NT2/D1 (cell line): ENCODE measurements at regions not wholly inside any gene's neighbourhood (a gene's known extent, or its start where the extent isn't known, plus 50 kb on each side); places are given as distances from the start of the nearest gene placed in this dataset.

Experiments
- DNase-seq: peaks from one replicate; pipeline ENCODE4 v3.0.0-alpha.2; 2011; ENCODE audit warnings: low read depth, low spot score
- H3K27me3 ChIP-seq: 2 replicates; pipeline ENCODE4 v1.6.0; 2011; ENCODE audit warnings: mild to moderate bottlenecking; ENCODE audit not compliant: insufficient read length, insufficient read depth
- H3K36me3 ChIP-seq: 2 replicates; pipeline ENCODE4 v1.6.1; 2011; ENCODE audit warnings: mild to moderate bottlenecking, low read length, mixed read lengths; ENCODE audit not compliant: insufficient read depth, insufficient read length
- H3K4me1 ChIP-seq: 2 replicates; pipeline ENCODE4 v1.5.1; 2011; ENCODE audit not compliant: insufficient read depth, insufficient read length
- H3K4me3 ChIP-seq: 2 replicates; pipeline ENCODE4 v1.5.1; 2011; ENCODE audit warnings: low read depth; ENCODE audit not compliant: insufficient read length
- H3K9ac ChIP-seq: 2 replicates; pipeline ENCODE4 v1.6.0; 2011; ENCODE audit warnings: low read depth; ENCODE audit not compliant: insufficient read length
- H3K9me3 ChIP-seq: 2 replicates; pipeline ENCODE4 v1.5.1; 2011; ENCODE audit warnings: mild to moderate bottlenecking, low read length; ENCODE audit not compliant: insufficient read depth
- SUZ12 ChIP-seq: IDR thresholded peaks from 2 replicates; pipeline ENCODE4 v1.6.1; 2011; ENCODE audit not compliant: insufficient read length, insufficient read depth; ENCODE audit errors: extremely low read depth
- YY1 ChIP-seq: IDR thresholded peaks from 2 replicates; pipeline ENCODE4 v1.6.1; 2011; ENCODE audit not compliant: insufficient read length, insufficient read depth
- ZNF274 ChIP-seq: IDR thresholded peaks from 2 replicates; pipeline ENCODE4 v1.6.1; 2011; ENCODE audit warnings: mild to moderate bottlenecking, low read depth, low read length

- Histone ChIP-seq H3K36me3 (no peaks in the 10 kb centered on the region), H3K27me3 (no peaks in the 10 kb centered on the region), H3K9me3 (no peaks in the 10 kb centered on the region), H3K4me3 (no peak overlapping the region), H3K4me1 (no peaks in the 10 kb centered on the region), H3K9ac (no peak overlapping the region)
- no peak for DNase-seq
- no peak for TF ChIP-seq SUZ12
These were observed 75.8 kb upstream of the NHS start for GRCh38 chrX:17299206-17299605.

GRCh38 chrX:17323397-17323796, 51.6 kb upstream of the NHS start:
- no peaks in the 10 kb centered on the region for H3K27me3 ChIP-seq
- no peak for DNase-seq
- TF ChIP-seq YY1: no peak
- TF ChIP-seq SUZ12: no peak
- TF ChIP-seq ZNF274: no peak
- no peaks in the 10 kb centered on the region for H3K9me3 ChIP-seq
- H3K4me3 ChIP-seq: no peak overlapping the region
- no peaks in the 10 kb centered on the region for H3K36me3 ChIP-seq
- H3K4me1 ChIP-seq: no peaks in the 10 kb centered on the region
- no peak overlapping the region for H3K9ac ChIP-seq
